Activated B cell treated with CpG ODN at 0.5 μM for 24 hours (primary cell): ENCODE measurements at regions not wholly inside any gene's neighbourhood (a gene's known extent, or its start where the extent isn't known, plus 50 kb on each side); places are given as distances from the start of the nearest gene placed in this dataset.
"Not testable (repeated sequence)": the region's sequence is repeated elsewhere in the genome, so short reads cannot be mapped to it uniquely, and the experiment has no call there.

Experiments used
- ATAC-seq: fragments of 200-7000 bp; cut with Tn5 transposase; one replicate; pipeline ENCODE4 v1.10.0; 2021; ENCODE audit warnings: low read depth, mild to moderate bottlenecking, moderate library complexity
- CTCF ChIA-PET: fragments of 350-600 bp; sonication (Branson Sonifier 250); formaldehyde crosslinking; loops from one replicate; lab custom pipeline; 2021; ENCODE audit warnings: antibody characterized with exemption; lab: Charles Lee
- POLR2A ChIA-PET: fragments of 350-600 bp; sonication (Branson Sonifier 250); formaldehyde crosslinking; loops from one replicate; lab custom pipeline; 2021; ENCODE audit warnings: antibody characterized with exemption; lab: Charles Lee
- DNase-seq: peaks from one replicate; pipeline ENCODE4 v3.0.0; 2022
- H3K27ac Mint-ChIP-seq: one replicate; pipeline ENCODE4 v1.8.0; 2020; ENCODE audit warnings: mixed read lengths
- H3K27me3 Mint-ChIP-seq: one replicate; pipeline ENCODE4 v1.8.0; 2021; ENCODE audit warnings: mixed read lengths
- H3K36me3 Mint-ChIP-seq: one replicate; pipeline ENCODE4 v1.8.0; 2021; ENCODE audit warnings: low read depth, mixed read lengths
- H3K4me1 Mint-ChIP-seq: one replicate; pipeline ENCODE4 v1.8.0; 2021; ENCODE audit warnings: mixed read lengths
- H3K4me3 Mint-ChIP-seq: one replicate; pipeline ENCODE4 v1.8.0; 2020; ENCODE audit warnings: mild to moderate bottlenecking, mixed read lengths
- H3K9me3 Mint-ChIP-seq: one replicate; pipeline ENCODE4 v1.8.0; 2020; ENCODE audit warnings: mixed read lengths
- intact Hi-C: fragments of 100-400 bp; cut with micrococcal nuclease; formaldehyde crosslinking; loops from one replicate; pipeline ENCODE4 v1.15.1; 2024
- TF ChIP-seq, protein P1 (sequence below): fragments of 200-600 bp; IDR thresholded peaks from one replicate; pipeline ENCODE4 v1.8.0; 2022; ENCODE audit warnings: antibody characterized with exemption, mild to moderate bottlenecking

GRCh38 chr5:112533362-112533761, 114.3 kb upstream of the EPB41L4A start:
- Mint-ChIP-seq H3K9me3 (no peaks in the 10 kb centered on the region), H3K36me3 (peaks cover 35% of the 10 kb centered on the region), H3K4me1 (peaks cover 78% of the 10 kb centered on the region), H3K27me3 (no peaks in the 10 kb centered on the region), H3K27ac (peak overlapping the region; percentile 91), H3K4me3 (peak overlapping the region; percentile 65)
- ChIA-PET CTCF (interaction anchor here (0.8 to 2.3 kb wide), 7 partner anchors 11 to 372 kb away, joined by 4 to 13 read pairs (median 5); no protein-coding TSS in a partner anchor), POLR2A (interaction anchor here (1.1 to 2.5 kb wide), 3 partner anchors 11 to 113 kb away, joined by 4 to 27 read pairs (median 7); no protein-coding TSS in a partner anchor)
- intact Hi-C loops = loop anchor here (5.0 kb wide), 1 partner anchor 776 kb away; the partner anchor contains the start of gene NREP
- ATAC-seq = peak; percentile 36
- DNase-seq = no peak
- TF ChIP-seq, protein P1, sequence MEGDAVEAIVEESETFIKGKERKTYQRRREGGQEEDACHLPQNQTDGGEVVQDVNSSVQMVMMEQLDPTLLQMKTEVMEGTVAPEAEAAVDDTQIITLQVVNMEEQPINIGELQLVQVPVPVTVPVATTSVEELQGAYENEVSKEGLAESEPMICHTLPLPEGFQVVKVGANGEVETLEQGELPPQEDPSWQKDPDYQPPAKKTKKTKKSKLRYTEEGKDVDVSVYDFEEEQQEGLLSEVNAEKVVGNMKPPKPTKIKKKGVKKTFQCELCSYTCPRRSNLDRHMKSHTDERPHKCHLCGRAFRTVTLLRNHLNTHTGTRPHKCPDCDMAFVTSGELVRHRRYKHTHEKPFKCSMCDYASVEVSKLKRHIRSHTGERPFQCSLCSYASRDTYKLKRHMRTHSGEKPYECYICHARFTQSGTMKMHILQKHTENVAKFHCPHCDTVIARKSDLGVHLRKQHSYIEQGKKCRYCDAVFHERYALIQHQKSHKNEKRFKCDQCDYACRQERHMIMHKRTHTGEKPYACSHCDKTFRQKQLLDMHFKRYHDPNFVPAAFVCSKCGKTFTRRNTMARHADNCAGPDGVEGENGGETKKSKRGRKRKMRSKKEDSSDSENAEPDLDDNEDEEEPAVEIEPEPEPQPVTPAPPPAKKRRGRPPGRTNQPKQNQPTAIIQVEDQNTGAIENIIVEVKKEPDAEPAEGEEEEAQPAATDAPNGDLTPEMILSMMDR = no peak

DNA sequence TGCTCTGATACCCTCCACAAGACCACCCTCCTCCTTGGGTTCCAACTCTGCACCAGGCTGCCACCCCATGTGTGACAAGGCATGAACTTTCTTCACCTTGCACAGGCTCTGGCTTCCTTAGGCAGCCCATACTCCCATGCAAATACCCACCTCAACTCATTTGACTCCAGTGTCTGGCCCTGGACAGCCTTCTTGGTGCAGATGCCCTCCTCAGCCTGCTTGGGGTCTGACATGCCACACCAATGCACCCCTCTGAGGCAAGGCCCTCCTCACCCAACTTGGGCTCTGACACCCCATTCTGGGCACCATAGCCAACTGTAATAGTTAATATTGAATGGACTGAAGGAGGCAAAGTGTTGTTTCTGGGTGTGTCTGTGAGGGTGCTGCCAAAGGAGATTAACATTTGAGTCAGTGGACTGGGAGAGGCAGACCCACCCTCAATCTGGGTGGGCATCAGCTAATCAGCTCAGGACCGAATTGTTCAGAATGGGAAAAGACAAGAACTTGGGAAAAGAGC, 115.0 kb upstream of the EPB41L4A start:
- CTCF ChIA-PET = interaction anchor here (0.8 to 1.8 kb wide), 3 partner anchors 17 to 373 kb away, joined by 4 read pairs; no protein-coding TSS in a partner anchor
- Mint-ChIP-seq H3K4me1 (peaks cover 74% of the 10 kb centered on the region), H3K27ac (peak overlapping the region; percentile 74), H3K4me3 (peak overlapping the region; percentile 32), H3K36me3 (peaks cover 31% of the 10 kb centered on the region), H3K27me3 (no peaks in the 10 kb centered on the region), H3K9me3 (no peaks in the 10 kb centered on the region)
- DNase-seq = no peak
- TF ChIP-seq, protein P1 = no peak
- POLR2A ChIA-PET = interaction anchor here (2.5 kb wide), 1 partner anchor 114 kb away, joined by 7 read pairs; no protein-coding TSS in a partner anchor
- ATAC-seq = no peak
- intact Hi-C loops = loop anchor here (5.0 kb wide), 1 partner anchor 777 kb away; the partner anchor contains the start of gene NREP

- CTCF ChIA-PET = interaction anchor here (1.2 to 1.8 kb wide), 2 partner anchors 16 to 373 kb away, joined by 4 read pairs; no protein-coding TSS in a partner anchor
- Mint-ChIP-seq H3K4me3 (peak overlapping the region; percentile 32), H3K9me3 (no peaks in the 10 kb centered on the region), H3K4me1 (peaks cover 68% of the 10 kb centered on the region), H3K36me3 (peaks cover 27% of the 10 kb centered on the region), H3K27me3 (no peaks in the 10 kb centered on the region), H3K27ac (peak overlapping the region; percentile 74)
- ATAC-seq = peak; percentile 26
- TF ChIP-seq, protein P1 = no peak
- POLR2A ChIA-PET = no interaction called here
- intact Hi-C loops = loop anchor here (5.0 kb wide), 1 partner anchor 777 kb away; the partner anchor contains the start of gene NREP
- DNase-seq = no peak
Measured at GRCh38 chr5:112534611-112535255, 115.7 kb upstream of the EPB41L4A start.

- Mint-ChIP-seq H3K9me3 (no peaks in the 10 kb centered on the region), H3K27me3 (no peaks in the 10 kb centered on the region), H3K4me3 (no peak overlapping the region), H3K4me1 (peaks cover 62% of the 10 kb centered on the region), H3K36me3 (peaks cover 22% of the 10 kb centered on the region), H3K27ac (peak overlapping the region; percentile 74)
- intact Hi-C loops = no loop called here
- CTCF ChIA-PET = interaction anchor here (1.2 kb wide), 1 partner anchor 16 kb away, joined by 4 read pairs; no protein-coding TSS in a partner anchor
- DNase-seq (no peak), ATAC-seq (no peak)
- TF ChIP-seq, protein P1 = no peak
- POLR2A ChIA-PET = no interaction called here
Measured at GRCh38 chr5:112535356-112535755, 116.3 kb upstream of the EPB41L4A start.

DNA sequence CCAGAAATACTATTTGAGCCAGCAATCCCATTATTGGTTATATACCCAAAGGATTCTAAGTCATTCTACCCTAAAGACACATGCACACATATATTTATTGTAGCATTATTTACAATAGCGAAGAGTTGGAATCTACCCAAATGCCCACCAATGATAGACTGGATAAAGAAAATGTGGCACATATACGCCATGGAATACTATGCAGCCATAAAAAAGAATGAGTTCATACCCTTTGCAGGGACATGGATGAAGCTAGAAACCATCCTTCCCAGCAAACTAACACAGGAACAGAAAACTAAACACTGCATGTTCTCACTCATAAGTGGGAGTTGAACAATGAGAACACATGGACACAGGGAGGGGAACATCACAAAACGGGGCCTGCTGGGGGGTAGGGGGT, 125.5 kb upstream of the EPB41L4A start:
- ATAC-seq, H3K27ac Mint-ChIP-seq, CTCF ChIA-PET, intact Hi-C loops, DNase-seq, H3K36me3 Mint-ChIP-seq, H3K9me3 Mint-ChIP-seq, H3K4me3 Mint-ChIP-seq, H3K27me3 Mint-ChIP-seq: not testable (repeated sequence)
- POLR2A ChIA-PET = interaction anchor here (0.7 kb wide), 1 partner anchor 163 kb away, joined by 3 read pairs; no protein-coding TSS in a partner anchor
- peaks cover 15% of the 10 kb centered on the region for H3K4me1 Mint-ChIP-seq
